OCI-LY7 (cell line): ENCODE measurements at regions not wholly inside any gene's neighbourhood (a gene's known extent, or its start where the extent isn't known, plus 50 kb on each side); places are given as distances from the start of the nearest gene placed in this dataset.

Experiments
- BruUV-seq: library from RNA; stranded (reverse); fragments of 400-500 nt; replicated peaks from 2 replicates; lab custom pipeline; 2021; lab: Mats Ljungman, UMichigan
- CTCF ChIA-PET: fragments of 300-600 bp; sonication (Branson Sonifier 250); formaldehyde crosslinking; loops from one replicate; lab custom pipeline; 2022; ENCODE audit warnings: antibody characterized with exemption; ENCODE audit not compliant: unreplicated experiment; lab: Charles Lee
- POLR2A ChIA-PET: fragments of 300-600 bp; sonication (Branson Sonifier 250); formaldehyde crosslinking; loops from one replicate; lab custom pipeline; 2022; ENCODE audit warnings: antibody characterized with exemption; lab: Charles Lee
- DNase-seq: peaks from one replicate; pipeline ENCODE4 v3.0.0-alpha.2; 2015; ENCODE audit warnings: low spot score
- H2AFZ ChIP-seq: fragments of 200-600 bp; sonication (generic), shearing (Covaris generic); 2 replicates; pipeline ENCODE4 v1.6.1; 2014; ENCODE audit warnings: mild to moderate bottlenecking, antibody characterized with exemption, low read length, moderate library complexity
- H3K27ac ChIP-seq: fragments of 200-600 bp; sonication (generic); 2 replicates; pipeline ENCODE4 v1.5.1; 2014; ENCODE audit warnings: mixed run types, low read depth, mild to moderate bottlenecking, moderate library complexity, low read length, inconsistent platforms; ENCODE audit not compliant: poor library complexity, severe bottlenecking
- H3K36me3 ChIP-seq: fragments of 200-600 bp; sonication (generic); 2 replicates; pipeline ENCODE4 v1.6.1; 2014; ENCODE audit warnings: mild to moderate bottlenecking, antibody characterized with exemption, low read length, moderate library complexity, mixed read lengths; ENCODE audit not compliant: insufficient read depth
- H3K4me1 ChIP-seq: fragments of 200-600 bp; sonication (generic); 2 replicates; pipeline ENCODE4 v1.5.1; 2014; ENCODE audit warnings: mild to moderate bottlenecking, low read length; ENCODE audit not compliant: insufficient read depth, poor library complexity, severe bottlenecking
- H3K4me2 ChIP-seq: fragments of 200-600 bp; sonication (generic); 2 replicates; pipeline ENCODE4 v1.6.1; 2014; ENCODE audit warnings: mild to moderate bottlenecking, low read length
- H3K4me3 ChIP-seq: fragments of 200-600 bp; sonication (generic); 2 replicates; pipeline ENCODE4 v1.5.1; 2014; ENCODE audit warnings: mild to moderate bottlenecking, low read depth, low read length; ENCODE audit not compliant: poor library complexity, severe bottlenecking
- H3K79me2 ChIP-seq: fragments of 200-600 bp; sonication (generic); 2 replicates; pipeline ENCODE4 v1.6.1; 2016; ENCODE audit warnings: low read depth, mild to moderate bottlenecking, low read length, moderate library complexity, mixed read lengths; ENCODE audit not compliant: insufficient read depth
- H3K9me2 ChIP-seq: fragments of 200-600 bp; sonication (generic); 2 replicates; pipeline ENCODE4 v1.6.1; 2016; ENCODE audit warnings: mild to moderate bottlenecking, low read length, mixed read lengths; ENCODE audit not compliant: insufficient read depth
- H3K9me3 ChIP-seq: fragments of 200-600 bp; sonication (generic); 2 replicates; pipeline ENCODE4 v1.6.1; 2014; ENCODE audit warnings: mild to moderate bottlenecking, mixed run types, low read length, mixed read lengths
- H4K20me1 ChIP-seq: fragments of 200-600 bp; sonication (generic); 2 replicates; pipeline ENCODE4 v1.6.1; 2014; ENCODE audit warnings: mild to moderate bottlenecking, antibody characterized with exemption, low read length, moderate library complexity, mixed read lengths; ENCODE audit not compliant: insufficient read depth
- CTCF ChIP-seq: fragments of 200-600 bp; sonication (generic); conservative IDR thresholded peaks from 2 replicates; pipeline ENCODE4 v1.5.1; 2014; ENCODE audit warnings: mild to moderate bottlenecking, antibody characterized with exemption, low read length, moderate library complexity, mixed read lengths
- EZH2phosphoT487 ChIP-seq: fragments of 200-600 bp; sonication (generic); IDR thresholded peaks from 2 replicates; pipeline ENCODE4 v1.6.1; 2018; ENCODE audit warnings: low read depth, borderline replicate concordance, mild to moderate bottlenecking, mixed run types, antibody characterized with exemption, low read length, moderate library complexity, mixed read lengths
- intact Hi-C: fragments of 100-400 bp; cut with micrococcal nuclease; formaldehyde crosslinking; loops from one replicate; pipeline ENCODE4 v1.10.0; 2022; ENCODE audit not compliant: unreplicated experiment

GRCh38 chr3:127132876-127133275 is 60.1 kb upstream of the PRR23E start:
- DNase-seq = no peak
- intact Hi-C loops = no loop called here
- Histone ChIP-seq H3K9me3 (no peaks in the 10 kb centered on the region), H4K20me1 (no peaks in the 10 kb centered on the region), H3K27ac (no peak overlapping the region), H3K4me3 (no peak overlapping the region), H2AFZ (no peak overlapping the region), H3K4me1 (no peaks in the 10 kb centered on the region), H3K79me2 (no peaks in the 10 kb centered on the region), H3K9me2 (no peaks in the 10 kb centered on the region), H3K36me3 (no peaks in the 10 kb centered on the region), H3K4me2 (no peak overlapping the region)
- ChIA-PET POLR2A (no interaction called here), CTCF (no interaction called here)
- TF ChIP-seq EZH2phosphoT487 = no peak
- TF ChIP-seq CTCF = no peak
- no TSS peak for BruUV-seq

GRCh38 chr3:127133971-127134370 is 59.0 kb upstream of the PRR23E start:
- no peak for DNase-seq
- H3K9me2 ChIP-seq = no peaks in the 10 kb centered on the region
- H3K9me3 ChIP-seq = no peaks in the 10 kb centered on the region
- H3K36me3 ChIP-seq = no peaks in the 10 kb centered on the region
- H4K20me1 ChIP-seq = no peaks in the 10 kb centered on the region
- intact Hi-C loops = no loop called here
- BruUV-seq = no TSS peak
- H3K27ac ChIP-seq = no peak overlapping the region
- H3K79me2 ChIP-seq = no peaks in the 10 kb centered on the region
- ChIA-PET CTCF (no interaction called here), POLR2A (no interaction called here)
- no peak for TF ChIP-seq CTCF
- no peak for TF ChIP-seq EZH2phosphoT487
- H3K4me2 ChIP-seq = no peak overlapping the region
- H2AFZ ChIP-seq = no peak overlapping the region
- no peak overlapping the region for H3K4me3 ChIP-seq
- no peaks in the 10 kb centered on the region for H3K4me1 ChIP-seq

GRCh38 chr3:127134466-127134865 is 58.5 kb upstream of the PRR23E start:
- ChIA-PET POLR2A (no interaction called here), CTCF (no interaction called here)
- TF ChIP-seq CTCF (no peak), EZH2phosphoT487 (no peak)
- Histone ChIP-seq H3K4me3 (no peak overlapping the region), H3K9me2 (no peaks in the 10 kb centered on the region), H3K36me3 (no peaks in the 10 kb centered on the region), H3K27ac (no peak overlapping the region), H3K4me2 (no peak overlapping the region), H3K9me3 (no peaks in the 10 kb centered on the region), H3K79me2 (no peaks in the 10 kb centered on the region), H3K4me1 (no peaks in the 10 kb centered on the region), H4K20me1 (no peaks in the 10 kb centered on the region), H2AFZ (no peak overlapping the region)
- no peak for DNase-seq
- BruUV-seq = no TSS peak
- intact Hi-C loops = no loop called here
